GM12865 (cell line): ENCODE measurements at regions not wholly inside any gene's neighbourhood (a gene's known extent, or its start where the extent isn't known, plus 50 kb on each side); places are given as distances from the start of the nearest gene placed in this dataset.

Experiments used
- DNase-seq: peaks from one replicate; pipeline ENCODE4 v3.0.0; 2010; ENCODE audit warnings: low read depth
- H3K4me3 ChIP-seq: 2 replicates; pipeline ENCODE4 v1.5.1; 2011; ENCODE audit warnings: mild to moderate bottlenecking, low read depth, low read length, control low read depth
- TF ChIP-seq, protein P1 (sequence below): IDR thresholded peaks from 2 replicates; pipeline ENCODE4 v1.5.1; 2011; ENCODE audit warnings: low read length, control low read depth, low read depth, inconsistent platforms; ENCODE audit not compliant: insufficient read depth; ENCODE audit errors: missing control alignments

DNA sequence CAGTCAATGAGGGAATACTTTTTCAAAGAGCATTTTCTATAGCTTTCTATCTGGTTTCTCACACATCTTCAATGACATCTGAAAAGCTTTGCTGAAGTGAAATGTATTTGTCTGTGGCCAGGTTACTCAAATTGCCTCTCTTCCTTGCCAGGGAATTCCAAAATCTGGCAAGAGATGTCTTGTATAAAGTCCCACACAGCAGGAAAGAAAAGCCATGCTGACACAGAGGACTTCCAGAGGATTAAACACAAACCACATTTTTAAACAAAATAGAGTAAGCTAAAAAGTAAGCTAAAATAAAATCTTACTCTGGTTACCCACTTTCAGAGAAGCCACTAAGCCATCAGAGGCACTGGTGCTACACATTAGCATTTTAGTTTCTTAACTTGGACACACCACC lies 93.1 kb upstream of the BCAR3 start:
- no peak overlapping the region for H3K4me3 ChIP-seq
- TF ChIP-seq, protein P1, sequence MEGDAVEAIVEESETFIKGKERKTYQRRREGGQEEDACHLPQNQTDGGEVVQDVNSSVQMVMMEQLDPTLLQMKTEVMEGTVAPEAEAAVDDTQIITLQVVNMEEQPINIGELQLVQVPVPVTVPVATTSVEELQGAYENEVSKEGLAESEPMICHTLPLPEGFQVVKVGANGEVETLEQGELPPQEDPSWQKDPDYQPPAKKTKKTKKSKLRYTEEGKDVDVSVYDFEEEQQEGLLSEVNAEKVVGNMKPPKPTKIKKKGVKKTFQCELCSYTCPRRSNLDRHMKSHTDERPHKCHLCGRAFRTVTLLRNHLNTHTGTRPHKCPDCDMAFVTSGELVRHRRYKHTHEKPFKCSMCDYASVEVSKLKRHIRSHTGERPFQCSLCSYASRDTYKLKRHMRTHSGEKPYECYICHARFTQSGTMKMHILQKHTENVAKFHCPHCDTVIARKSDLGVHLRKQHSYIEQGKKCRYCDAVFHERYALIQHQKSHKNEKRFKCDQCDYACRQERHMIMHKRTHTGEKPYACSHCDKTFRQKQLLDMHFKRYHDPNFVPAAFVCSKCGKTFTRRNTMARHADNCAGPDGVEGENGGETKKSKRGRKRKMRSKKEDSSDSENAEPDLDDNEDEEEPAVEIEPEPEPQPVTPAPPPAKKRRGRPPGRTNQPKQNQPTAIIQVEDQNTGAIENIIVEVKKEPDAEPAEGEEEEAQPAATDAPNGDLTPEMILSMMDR, result no peak
- DNase-seq, result no peak

DNA sequence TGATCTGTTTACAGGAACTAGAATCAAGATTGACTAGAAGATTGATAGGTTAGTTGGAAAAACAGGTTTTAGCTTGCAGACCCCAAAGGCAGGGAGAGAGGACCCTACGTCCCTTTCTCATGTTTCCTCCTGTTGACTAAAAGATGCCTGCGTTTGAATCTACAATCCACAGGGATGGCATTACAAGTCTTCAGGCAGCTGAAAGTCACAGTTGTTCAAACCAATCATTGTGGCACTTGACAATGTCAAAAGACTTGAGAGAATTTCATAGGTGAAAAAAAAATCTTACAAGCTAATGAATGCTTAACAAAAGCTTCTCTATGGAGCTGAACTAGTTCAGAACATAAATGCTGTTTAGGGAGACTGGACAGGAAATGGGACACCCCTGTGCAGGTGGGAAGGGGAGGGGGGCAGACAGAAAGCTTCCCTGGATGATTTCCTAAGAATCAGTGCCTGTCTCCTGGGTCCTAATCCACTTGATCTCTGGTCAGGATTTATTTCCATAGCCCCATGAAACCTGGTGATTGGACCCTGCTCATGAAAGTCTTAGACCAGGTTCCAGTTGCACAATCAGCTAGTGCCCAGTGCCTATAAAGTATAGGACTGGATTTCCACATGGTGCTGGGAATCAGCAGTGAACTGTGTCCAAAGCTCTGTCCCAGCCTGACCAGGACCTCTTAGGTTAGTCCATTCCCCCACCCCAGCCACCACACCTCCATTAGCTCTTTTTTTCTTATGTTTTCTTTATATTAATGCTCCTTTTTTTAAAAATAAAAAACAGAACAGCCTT lies 91.6 kb upstream of the BCAR3 start:
- DNase-seq, result no peak
- H3K4me3 ChIP-seq, result no peak overlapping the region
- TF ChIP-seq, protein P1, result no peak

DNA sequence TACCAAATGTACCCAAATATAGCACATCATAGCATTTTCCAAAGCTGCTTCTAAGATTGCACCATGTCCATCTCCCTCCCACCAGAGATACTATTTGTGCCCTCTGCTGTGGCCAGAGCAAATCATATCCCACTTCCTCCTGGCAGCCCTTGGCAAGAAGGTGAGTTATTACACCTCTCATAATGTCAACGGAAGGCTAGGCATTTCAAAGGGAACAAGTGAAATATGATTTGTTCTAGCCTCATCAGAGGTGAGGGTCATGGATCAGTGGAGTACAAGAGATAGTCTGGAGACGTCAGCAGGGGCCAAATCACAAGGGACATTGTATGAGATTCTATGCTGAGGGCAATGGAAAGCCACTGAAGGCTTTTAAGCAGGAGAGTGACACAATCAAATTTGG lies 90.2 kb upstream of the BCAR3 start:
- H3K4me3 ChIP-seq, result no peak overlapping the region
- no peak for DNase-seq
- TF ChIP-seq, protein P1, result no peak

DNA sequence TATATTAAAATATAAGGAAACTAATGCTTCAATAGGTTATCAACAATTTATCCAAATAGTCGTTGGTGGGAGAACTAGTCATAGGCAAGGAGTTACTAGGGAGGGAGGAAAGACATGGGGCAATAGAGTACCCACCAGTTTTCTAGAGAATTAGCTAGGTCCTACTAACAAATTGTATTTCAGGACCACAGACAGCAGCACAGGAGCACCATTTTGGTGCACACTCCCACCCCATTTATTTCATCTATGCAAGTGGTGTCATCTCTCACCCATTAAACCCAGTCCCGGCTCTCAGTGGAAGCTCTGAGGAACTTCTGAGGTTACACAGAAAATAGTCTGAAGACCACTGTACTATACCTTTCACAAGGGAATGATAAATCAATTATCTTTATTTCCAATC lies 89.0 kb upstream of the BCAR3 start:
- DNase-seq, result no peak
- H3K4me3 ChIP-seq, result no peak overlapping the region
- TF ChIP-seq, protein P1, result no peak

DNA sequence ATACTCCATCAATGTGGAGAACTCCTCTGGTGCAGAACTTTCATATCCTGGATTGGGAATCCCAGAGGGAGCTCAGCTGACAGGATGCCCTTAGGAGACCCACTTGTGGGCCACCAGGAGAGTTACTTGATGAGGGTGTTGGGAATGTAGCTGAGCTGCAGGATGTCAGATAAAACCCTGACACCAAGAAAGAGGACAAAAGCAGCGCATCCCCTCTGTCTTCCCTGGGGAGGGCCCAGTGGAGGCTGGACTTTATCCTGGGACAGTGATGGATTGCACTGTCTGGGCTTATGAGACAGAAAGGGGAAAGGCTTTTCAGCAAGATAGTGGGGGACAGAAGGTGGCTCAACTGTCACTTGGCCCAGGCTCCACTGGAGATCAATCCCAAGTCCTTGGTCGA lies 88.1 kb upstream of the BCAR3 start:
- no peak overlapping the region for H3K4me3 ChIP-seq
- no peak for DNase-seq

DNA sequence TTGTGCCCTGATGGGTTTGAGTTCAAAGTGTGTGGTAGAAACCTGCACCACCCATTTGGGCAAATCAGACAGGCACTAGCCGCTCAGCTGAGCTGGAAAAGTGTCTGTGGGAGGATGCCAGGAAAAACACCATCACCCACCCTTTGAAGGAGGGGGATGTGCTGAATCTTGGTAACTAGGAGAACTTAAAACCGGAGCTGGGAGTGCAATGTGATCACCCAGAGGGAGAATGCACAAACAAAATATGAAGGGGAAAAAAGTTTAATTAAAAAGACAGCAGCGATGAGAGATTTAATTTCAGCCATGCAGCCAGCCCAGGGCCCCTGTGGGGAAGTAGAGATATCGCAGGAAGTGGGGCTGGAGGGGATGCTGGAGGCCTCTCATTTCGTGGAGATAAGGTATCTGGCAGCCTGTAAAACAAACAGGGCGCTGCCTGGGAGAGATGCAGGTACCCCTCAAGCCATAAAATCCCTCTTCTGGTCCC lies 86.8 kb upstream of the BCAR3 start:
- TF ChIP-seq, protein P1, result no peak
- H3K4me3 ChIP-seq, result no peak overlapping the region
- DNase-seq, result no peak

More for the DNA sequence above, 88.1 kb upstream of the BCAR3 start:
- TF ChIP-seq, protein P1, result no peak

DNA sequence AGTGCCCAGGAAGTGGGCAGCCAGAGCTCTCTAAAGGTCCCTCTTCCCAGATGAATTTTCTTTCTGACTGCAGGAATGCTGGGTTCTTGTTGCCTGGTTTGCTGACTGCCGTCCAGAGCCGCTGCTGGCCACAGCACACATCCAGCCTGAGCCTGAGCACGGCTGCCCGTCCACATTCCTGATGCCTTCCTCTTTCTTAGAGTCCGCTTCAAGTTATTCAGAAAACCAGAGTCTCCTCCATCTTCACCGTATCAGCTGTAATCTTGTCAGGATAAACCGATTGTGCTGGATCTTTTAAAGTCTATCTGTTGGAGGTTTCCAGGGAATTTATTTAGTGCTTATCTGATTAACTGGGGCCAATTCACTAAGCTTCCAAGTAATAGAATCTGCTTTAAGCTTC lies 84.8 kb upstream of the BCAR3 start:
- TF ChIP-seq, protein P1, result no peak
- DNase-seq, result no peak
- no peak overlapping the region for H3K4me3 ChIP-seq
